ENCODE measurements at regions not wholly inside any gene's neighbourhood (a gene's known extent, or its start where the extent isn't known, plus 50 kb on each side); places are given as distances from the start of the nearest gene placed in this dataset.
"Not testable (repeated sequence)": the region's sequence is repeated elsewhere in the genome, so short reads cannot be mapped to it uniquely, and the experiment has no call there.

DNA sequence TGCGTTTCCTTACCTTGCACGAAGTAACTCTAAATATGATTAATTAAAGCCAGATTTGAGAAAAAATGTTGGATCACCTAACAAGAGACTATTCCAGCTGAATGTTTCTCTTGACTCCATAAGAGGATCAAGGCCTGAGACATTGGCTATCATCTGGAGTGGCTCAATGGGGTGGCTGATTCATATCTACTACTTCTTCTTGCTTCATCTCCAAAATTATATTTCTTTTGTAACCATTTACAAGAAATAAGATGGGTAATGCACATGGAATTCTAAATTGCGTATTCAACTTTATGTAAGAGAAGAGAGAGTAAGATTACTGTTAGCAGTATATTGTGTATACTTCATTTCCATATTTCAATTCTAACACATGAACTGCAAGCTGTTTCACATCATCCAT lies 819.0 kb upstream of the EYS start:
- no peak for DNase-seq

DNA sequence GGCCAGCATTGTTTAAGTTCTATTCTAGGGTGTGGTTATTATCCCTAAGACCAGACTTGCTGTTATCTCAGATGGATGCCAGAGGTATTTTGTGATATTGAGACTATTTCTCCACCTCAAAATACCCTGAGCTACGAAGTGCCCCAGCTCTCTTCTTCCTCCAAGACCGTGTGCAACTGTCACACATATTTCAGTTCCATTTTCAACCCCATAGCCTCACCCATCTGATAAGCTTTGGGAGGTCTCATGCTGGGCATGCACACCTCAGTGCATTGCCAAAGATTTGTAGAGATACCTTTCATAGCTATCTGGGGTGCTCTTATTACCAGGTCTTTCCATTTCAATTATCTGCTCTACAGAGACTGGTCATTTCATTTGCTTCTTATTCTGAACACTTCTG lies 815.8 kb upstream of the EYS start:
- DNase-seq = no peak

DNA sequence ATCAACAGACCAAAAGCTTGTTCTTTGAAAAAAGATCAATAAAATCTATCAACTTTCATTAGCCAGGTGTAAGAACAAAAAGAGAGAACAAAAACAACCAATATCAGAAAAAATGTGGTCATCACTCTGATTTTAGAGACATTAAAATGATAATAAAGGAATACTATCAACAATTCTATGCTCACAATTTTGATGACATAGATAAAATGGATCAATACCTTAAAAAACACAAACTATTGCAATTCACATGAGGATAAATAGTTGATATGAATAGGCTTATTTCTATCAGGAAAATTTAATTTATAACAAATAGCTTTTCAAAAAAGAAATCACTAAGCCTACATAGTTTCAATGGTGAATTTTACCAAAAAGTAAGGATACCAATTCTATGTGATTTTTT lies 809.4 kb upstream of the EYS start:
- no peak for DNase-seq

DNA sequence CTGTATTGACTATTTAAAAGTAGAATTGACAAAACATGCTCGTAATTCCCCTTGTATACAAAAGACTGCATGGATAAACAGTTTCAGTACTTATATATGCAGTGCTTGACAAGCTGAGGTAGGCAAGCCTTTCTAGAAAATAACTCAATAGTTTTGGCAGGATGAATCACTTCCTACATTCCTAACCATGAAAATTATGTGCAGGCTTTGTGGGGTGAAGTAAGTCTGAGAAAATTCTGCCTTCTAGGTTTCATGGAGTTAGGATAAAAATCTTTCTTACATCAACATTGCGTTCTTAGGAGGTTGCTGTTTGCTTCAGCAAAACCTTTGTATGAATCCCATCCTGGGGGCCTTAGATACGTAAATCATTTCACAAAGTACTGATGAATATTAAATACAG lies 801.4 kb upstream of the EYS start:
- DNase-seq = no peak

DNA sequence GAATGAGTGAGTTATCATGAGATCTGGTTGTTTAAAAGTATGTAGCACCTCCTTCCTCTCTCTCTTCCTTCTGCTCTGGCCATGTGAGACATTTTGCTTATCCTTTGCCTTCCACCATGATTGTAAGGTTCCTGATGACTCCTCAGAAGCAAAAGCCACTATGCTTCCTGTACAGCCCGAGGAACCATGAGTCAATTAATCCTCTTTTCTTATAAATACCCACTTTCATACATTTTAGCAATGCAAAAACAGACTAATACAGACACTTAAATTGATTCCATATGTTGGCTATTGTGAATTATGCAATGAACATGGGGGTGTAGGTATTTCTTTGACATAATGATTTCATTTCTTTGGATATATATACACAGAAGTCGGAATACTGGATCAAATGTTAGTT lies 792.8 kb upstream of the EYS start:
- DNase-seq = no peak

DNA sequence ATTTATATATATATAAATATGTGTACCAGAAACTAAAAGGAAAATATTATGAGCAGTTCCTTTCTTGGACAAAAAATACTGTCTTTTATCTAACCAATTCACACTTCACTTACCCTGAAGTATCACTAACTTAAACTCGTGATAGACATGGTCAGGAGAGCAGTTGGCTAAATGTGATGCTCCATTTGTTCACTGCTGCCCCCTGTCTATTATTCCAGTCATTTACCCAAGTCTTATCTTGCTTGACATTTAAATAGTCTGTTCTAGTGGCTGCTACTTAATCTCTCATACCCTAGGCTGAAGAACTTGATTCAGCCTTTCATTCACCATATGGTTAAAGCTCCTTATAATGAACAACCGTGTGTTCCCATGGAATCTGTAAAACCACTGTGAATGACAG lies 789.6 kb upstream of the EYS start:
- DNase-seq = no peak

DNA sequence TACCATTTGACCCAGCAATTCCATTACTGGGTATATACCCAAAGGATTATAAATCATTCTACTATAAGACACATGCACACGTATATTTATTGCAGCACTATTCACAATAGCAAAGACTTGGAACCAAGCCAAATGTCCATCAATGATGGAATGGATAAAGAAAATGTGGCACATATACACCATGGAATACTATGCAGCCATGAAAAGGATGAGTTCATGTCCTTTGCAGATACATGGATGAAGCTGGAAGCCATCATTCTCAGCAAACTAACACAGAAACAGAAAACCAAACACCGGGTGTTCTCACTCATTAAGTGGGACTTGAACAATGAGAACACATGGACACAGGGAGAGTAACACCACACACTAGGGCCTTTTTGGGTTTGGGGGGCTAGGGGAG lies 787.6 kb upstream of the EYS start:
- not testable (repeated sequence) for DNase-seq

DNA sequence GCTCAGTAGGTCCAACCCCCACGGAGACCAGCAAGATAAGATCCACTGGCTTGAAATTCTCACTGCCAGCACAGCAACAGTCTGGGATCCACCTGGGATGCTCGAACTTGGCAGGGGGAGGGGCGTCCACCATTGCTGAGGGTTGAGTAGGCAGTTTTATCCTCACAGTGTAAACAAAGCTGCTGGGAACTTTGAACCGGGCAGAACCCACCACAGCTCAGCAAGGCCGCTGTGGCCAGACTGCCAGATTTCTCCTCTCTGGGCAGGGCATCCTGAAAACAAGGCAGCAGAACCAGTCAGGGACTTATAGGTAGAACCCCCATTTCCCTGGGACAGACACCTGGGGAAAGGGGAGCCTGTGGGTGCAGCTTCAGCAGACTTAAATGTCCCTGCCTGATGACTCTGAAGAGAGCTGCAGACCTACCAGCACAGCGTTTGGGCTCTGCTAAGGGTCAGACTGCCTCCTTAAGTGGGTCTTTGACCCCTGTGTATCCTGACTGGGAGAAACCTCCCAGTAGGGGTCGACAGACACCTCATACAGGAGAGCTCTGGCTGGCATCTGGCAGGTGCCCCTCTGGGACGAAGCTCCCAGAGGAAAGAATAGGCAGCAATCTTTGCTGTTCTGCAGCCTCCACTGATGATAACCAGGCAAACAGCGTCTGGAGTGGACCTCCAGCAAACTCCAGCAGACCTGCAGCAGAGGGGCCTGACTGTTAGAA lies 782.4 kb upstream of the EYS start:
- no peak for DNase-seq

DNA sequence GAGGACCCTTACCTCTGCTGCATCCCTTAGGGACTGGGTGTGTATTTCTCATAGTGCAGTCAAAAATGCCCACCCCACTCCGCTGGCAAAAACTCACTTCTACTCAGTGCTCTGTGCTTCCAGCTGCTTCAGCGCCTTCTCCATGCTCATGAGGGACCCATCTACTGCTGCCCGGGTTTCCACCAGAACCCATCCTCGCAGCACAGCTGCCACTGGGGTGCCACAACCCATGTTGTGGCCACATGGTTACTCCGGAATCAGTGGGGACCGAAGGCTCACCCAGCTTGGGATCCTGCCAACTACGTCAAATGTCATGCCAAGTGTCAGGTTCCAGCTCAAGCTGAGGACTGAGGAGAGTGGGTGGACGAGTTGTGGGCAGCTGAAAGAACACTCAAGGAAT lies 774.2 kb upstream of the EYS start:
- no peak for DNase-seq

DNA sequence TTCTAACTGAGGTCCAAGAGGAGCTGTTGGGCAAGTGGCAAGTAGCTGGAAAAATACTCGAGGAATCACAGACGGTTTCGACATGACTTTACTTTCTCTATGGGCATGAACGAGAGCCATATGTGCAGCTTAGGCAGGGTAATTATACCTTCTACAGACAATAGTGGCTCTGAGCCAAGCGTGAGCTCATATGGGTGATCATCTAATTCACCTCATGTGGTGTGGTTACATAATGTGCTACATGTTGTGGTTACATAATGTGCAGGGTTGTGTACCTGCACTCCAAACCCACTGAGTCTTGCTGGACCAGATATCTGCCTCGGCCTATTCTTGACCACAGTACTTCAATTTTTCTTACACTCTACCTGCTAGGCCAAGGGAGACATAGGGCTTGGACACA lies 771.7 kb upstream of the EYS start:
- no peak for DNase-seq

DNA sequence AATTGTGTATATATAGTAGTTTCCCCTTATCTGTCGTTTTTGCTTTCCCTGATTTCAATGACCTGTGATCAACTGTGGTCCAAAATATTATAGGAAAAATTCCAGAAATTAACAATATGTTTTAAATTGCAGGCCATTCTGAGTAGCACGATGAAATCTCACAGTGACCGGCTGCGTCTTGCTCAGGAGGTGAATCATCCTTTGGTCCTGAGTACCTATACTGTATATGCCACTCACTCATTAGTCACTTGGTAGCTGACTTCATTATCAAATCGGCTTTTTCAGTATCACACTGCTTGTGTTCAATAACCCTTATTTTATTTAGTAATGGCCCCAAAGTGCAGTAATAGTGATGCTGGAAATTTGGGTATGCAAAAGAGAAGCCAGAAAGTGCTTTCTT lies 728.3 kb upstream of the EYS start:
- no peak for DNase-seq

DNA sequence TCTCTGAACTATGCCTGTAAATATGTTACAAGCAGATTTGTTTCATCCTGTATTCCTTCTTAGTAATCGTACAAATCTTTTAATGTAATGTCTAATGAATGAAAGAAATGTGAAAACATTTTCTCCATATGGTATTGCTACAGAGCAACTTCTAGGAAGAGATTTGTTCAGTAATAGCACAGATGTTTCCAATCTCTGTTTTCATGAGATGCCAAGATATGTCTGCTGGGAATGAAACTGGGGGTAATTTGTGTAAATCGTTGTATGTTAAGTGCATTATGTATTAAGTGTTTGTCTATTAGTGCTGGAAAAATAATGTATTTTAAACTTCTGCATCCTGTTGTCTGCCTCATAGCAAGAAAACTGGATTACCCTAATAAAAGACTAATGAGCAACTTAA lies 722.2 kb upstream of the EYS start:
- DNase-seq = no peak

DNA sequence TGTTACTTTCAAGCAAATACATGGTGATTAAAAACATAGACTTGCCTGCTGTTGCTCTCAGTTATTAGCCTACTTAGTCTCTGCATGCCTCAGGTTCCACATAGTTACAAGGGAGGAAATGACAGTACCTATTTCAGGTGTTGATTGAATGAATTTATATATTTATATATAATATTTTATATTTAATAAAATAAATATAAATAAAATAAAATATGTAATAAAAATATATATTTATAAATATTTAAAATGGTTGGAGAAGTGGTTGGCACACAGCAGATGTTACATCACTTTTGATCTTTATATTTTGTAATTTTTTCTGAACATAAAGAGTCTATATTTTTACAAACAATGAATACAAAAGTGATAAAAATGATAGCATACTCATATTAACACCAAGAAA lies 716.0 kb upstream of the EYS start:
- DNase-seq = no peak

DNA sequence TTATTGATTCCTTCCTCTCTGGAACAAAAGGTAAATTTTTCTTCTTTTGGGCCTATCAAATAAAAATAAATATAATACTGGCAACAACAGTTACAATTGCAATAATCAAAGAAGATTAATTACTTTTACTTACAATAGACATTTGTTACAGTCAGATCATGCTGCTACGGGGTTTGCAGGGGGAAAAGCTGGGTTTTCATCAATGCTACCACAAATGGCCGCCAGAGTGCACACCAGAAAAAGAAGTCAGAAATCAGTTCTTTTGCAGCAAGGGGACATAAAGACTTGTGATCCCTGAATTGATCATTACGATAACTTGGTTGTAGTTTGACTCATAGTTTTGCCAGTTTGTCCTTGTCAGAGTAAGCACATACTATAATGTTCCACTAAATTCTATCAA lies 714.5 kb upstream of the EYS start:
- DNase-seq = no peak

DNA sequence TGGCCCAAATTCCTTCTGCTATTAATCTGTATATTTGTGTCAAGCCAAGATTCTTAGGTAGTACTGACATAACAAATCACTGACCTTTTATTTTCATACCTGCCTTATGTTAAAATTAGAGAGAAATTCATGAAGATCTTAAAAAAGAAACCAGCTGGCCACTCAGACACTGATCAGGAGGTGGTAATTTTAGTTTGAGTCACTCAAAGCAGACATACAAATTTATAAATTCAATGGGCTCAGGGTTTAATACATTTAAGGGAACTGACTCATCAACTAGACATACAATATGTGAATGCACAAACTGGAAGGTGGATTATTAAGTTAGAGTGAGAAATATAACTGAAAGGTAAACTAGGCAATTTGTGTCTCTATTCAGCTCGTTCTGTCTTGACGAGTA lies 711.9 kb upstream of the EYS start:
- no peak for DNase-seq

DNA sequence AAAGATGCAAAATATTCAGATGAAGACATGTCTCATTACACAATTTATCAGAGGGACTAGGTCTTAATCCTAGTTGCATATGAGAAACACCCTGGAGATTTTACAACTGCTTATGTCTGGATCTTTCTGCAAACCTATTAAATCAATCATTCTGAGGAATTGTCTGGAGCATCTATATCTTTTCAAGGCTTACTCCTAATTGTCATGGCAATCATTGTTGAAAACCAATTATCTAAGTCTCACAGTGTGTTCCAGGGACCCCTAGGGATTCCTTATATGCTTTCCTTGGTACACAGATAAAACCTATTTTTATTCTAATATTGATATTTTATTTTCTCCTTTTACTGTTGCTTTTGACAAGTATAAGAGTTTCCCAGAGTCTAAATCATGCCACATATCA lies 696.9 kb upstream of the EYS start:
- no peak for DNase-seq

DNA sequence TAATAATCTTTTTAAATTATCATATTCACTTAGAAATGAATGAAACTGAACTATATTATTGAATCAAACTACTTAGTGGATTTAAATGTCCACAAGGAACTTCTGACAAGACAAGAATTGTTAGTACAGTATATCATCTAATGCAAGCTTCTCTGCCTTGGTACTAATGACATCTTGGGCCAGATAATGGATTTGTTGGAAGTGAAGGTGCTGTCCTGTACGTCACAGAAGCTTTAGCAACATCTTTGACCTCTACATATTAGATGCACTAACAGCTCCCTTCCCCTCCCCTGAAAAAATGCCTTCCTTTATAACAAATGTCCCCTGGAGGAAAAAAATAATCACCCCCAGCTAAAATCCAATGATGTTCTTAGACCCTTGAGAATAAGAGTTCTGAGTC lies 695.8 kb upstream of the EYS start:
- DNase-seq = no peak

DNA sequence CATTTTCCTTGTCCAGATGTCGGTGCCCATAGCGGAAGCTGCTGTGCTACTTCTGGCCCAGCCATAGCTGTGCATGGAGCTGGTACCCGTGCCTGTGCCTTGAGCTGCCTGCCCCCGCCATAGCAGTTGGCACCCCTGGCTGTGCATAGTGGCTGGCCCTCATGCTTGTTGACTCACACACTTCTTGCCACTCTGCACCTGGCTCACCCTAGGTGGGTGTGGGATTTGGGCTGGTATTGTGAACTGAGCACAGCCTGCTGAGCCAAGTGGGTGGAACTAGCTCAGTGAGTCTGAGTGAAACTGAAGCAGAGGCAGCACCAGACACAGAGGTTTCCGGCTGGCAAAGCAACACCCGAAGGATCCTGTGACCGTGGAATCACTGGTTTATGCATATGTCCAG lies 689.5 kb upstream of the EYS start:
- DNase-seq = no peak

DNA sequence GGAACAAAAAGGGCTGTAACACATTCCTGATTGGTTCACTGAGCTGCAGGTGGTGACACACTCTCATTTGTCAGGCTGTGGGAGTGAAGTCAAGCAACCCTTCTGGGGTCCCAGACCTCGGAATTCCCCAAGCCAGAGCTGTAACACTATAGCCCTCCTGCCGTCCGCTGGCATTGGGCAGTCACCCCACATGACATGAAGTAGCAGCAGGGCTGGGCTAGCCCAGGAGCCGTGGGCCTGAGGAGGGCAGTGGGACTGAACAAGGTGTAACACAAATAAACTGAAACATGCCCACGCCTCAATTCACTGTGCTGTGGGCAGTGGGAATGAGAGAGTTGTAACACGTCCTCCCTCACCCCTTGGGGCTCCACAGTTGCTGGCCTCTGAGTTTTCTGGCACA lies 689.1 kb upstream of the EYS start:
- DNase-seq = no peak

DNA sequence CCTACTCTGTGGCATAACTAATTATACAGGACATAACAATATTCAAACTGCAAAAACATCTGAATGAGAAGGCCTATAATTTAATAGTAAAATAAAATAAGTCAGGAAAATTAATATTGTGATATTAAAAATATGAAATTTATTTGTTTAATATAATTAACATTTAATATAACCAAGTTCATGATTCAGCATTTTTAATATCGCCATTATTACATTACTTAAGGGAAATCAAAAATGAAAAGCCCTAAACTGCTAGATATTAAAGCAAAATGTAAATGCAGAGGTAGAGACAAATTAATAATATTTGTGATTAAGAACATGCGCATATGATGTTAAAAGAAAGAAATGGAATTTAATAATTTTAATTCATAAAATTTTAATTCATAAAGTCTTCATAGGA lies 683.4 kb upstream of the EYS start:
- DNase-seq = no peak

DNA sequence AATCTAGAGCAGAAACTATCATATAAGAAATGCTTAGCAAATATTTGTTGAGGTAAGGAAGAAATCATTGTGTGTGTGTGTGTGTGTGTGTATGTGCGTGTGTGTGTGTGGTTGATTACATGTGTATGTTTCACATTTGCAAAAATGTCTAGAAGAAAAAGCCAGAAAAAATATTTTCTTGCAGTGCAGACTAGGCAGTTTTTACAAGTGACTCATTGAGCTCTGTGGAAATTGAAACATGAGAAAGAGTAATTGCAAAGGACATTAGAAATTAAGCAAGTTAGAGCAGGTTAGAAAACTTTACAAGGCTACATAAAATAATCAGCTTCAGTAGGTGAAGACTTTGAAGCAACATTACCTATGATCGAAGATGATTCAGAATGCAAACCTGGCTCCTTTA lies 669.0 kb upstream of the EYS start:
- DNase-seq = no peak

DNA sequence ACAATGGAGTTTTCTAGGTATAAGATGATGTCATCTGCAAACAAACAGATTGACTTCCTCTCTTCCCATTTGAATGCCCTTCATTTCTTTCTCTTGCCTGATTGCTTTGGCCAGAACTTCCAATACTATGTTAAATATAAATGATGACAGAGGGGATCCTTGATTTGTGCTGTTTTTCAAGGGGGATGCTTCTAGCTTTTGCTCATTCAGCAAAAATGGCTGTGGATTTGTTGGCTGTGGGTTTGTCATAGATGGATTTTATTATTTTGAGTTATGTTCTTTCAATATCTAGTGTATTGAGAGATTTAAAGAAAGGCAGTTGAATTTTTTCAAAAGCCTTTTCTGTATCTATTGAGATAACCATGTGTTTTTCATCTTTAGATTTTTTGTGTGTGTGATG lies 662.4 kb upstream of the EYS start:
- no peak for DNase-seq

DNA sequence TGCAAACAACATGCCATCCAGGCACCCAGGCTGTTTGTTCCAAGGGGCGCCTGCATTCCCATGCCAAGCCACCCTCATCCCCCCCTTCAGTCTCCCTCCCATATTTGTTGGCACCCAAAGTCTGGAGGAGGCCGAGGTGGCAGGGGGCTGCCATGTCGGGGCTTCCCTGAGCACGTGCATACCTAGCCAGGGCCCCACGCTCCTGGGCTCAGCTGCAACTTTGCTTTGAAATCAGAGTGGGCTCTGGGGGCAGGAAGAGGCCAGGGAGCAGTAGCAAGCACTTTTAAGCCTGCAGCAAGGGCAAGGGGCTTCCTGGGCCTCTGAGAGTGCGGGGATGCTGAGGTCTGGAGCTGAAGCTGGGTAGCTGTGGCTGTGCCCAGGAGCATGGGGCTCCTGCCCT lies 655.9 kb upstream of the EYS start:
- no peak for DNase-seq

DNA sequence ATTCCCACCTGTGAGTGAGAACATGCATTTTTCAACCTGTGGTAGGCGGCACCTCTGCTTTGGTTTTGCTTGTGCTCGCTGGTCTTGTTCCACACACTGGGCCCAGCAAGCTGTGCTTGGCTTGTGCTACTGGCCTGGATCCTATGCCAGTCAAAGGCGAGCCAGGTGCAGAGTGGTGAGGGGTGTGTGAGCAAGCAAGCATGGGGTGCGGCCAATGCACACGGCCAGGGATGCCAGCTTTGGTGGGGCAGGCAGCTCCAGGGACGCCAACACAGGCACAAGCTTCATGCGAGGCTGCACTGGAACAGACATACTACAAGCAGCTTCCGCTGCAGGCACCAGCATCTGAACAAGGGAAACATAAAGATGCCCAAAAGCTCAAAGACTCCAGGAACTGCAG lies 654.9 kb upstream of the EYS start:
- no peak for DNase-seq

DNA sequence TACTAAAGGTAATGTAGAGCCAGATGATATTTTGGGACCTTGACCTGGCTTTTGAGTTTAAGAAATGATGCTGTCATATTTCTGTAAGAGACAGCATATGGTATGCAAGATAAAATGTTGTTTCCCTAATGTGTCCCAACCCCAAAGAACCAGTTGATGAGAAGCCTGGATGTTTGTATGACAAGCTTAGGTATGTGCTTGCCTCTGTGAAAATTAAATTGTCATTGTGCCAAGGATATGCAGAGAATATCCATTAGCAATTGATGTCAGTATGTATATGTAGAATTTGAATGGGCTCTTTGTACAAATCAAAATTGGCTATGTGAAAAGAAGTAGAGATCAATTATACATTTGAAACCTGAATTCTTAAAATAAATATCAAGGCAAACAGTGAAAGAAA lies 650.8 kb upstream of the EYS start:
- DNase-seq = no peak

DNA sequence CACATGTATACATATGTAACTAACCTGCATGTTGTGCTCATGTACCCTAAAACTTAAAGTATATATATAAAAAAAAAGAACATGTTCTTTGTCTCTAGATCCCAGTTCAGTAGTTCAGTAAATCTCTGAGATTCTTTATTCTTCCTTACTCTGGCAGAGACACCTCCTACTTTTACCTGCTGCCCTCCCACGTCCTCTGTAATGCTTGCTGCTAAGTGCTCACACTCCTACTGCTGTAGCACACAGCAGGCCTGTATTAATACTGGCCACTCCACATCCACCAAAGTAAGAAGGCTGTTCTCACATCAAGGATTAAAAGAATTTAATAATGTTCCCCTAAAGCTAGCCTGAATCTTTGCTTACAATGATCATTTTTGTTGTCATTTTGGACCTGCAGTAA lies 648.4 kb upstream of the EYS start:
- no peak for DNase-seq

Data from dermis blood vessel endothelial cell (primary cell).